IMR-90 (cell line): ENCODE measurements at regions not wholly inside any gene's neighbourhood (a gene's known extent, or its start where the extent isn't known, plus 50 kb on each side); places are given as distances from the start of the nearest gene placed in this dataset.
"Not testable (repeated sequence)": the region's sequence is repeated elsewhere in the genome, so short reads cannot be mapped to it uniquely, and the experiment has no call there.

Source experiments
- ATAC-seq: fragments of 200-7000 bp; cut with Tn5 transposase; 2 replicates; pipeline ENCODE4 v1.9.1; 2020; ENCODE audit warnings: low read depth, mild to moderate bottlenecking, moderate library complexity
- BruUV-seq: library from RNA; stranded (reverse); fragments of 400-500 nt; replicated peaks from 2 replicates; lab custom pipeline; 2021; lab: Mats Ljungman, UMichigan
- CTCF ChIA-PET: fragments of 300-600 bp; formaldehyde crosslinking; extraction: SDS; loops from one replicate; lab custom pipeline; 2021; ENCODE audit warnings: antibody characterized with exemption; lab: Yijun Ruan, JAX
- POLR2A ChIA-PET: fragments of 300-600 bp; sonication (Branson Sonifier 250); formaldehyde crosslinking; loops from one replicate; lab custom pipeline; 2022; ENCODE audit warnings: antibody characterized with exemption; ENCODE audit not compliant: unreplicated experiment; lab: Charles Lee
- DNase-seq: peaks from one replicate; pipeline ENCODE4 v3.0.0; 2013
- H2AFZ ChIP-seq: replicated peaks from 2 replicates; pipeline ENCODE3; 2013; ENCODE audit warnings: low read length, mild to moderate bottlenecking; ENCODE audit not compliant: poor library complexity
- H2AK5ac ChIP-seq: 2 replicates; pipeline ENCODE4 v1.6.1; 2013; ENCODE audit warnings: low read depth, low read length, inconsistent platforms
- H2AK9ac ChIP-seq: replicated peaks from 2 replicates; pipeline ENCODE3; 2013; ENCODE audit warnings: mild to moderate bottlenecking, low read depth, low read length, moderate library complexity; ENCODE audit not compliant: poor library complexity
- H2BK120ac ChIP-seq: 2 replicates; pipeline ENCODE4 v1.6.1; 2013; ENCODE audit warnings: low read depth, low read length, inconsistent platforms
- H2BK15ac ChIP-seq: 3 replicates; pipeline ENCODE4 v1.6.1; 2013; ENCODE audit warnings: low read depth, low read length, inconsistent platforms
- H2BK20ac ChIP-seq: 2 replicates; pipeline ENCODE4 v1.6.1; 2013; ENCODE audit warnings: low read depth, mild to moderate bottlenecking, inconsistent platforms, low read length, moderate library complexity
- H2BK5ac ChIP-seq: 2 replicates; pipeline ENCODE4 v1.6.1; 2013; ENCODE audit warnings: mild to moderate bottlenecking, low read depth, low read length, inconsistent platforms; ENCODE audit not compliant: poor library complexity, severe bottlenecking
- H3K14ac ChIP-seq: replicated peaks from 2 replicates; pipeline ENCODE4 v1.6.1; 2013; ENCODE audit warnings: low read depth, low read length, inconsistent platforms
- H3K18ac ChIP-seq: 2 replicates; pipeline ENCODE4 v1.6.1; 2013; ENCODE audit warnings: low read depth, low read length, control low read depth
- H3K23ac ChIP-seq: 2 replicates; pipeline ENCODE4 v1.6.1; 2013; ENCODE audit warnings: low read depth, low read length, inconsistent platforms
- H3K27ac ChIP-seq: 2 replicates; pipeline ENCODE4 v1.5.1; 2013; ENCODE audit warnings: mild to moderate bottlenecking, control low read depth, low read length; ENCODE audit not compliant: insufficient read depth
- H3K27me3 ChIP-seq: 2 replicates; pipeline ENCODE4 v1.6.1; 2013; ENCODE audit warnings: low read length; ENCODE audit not compliant: control insufficient read depth, insufficient read depth
- H3K36me3 ChIP-seq: 2 replicates; pipeline ENCODE4 v1.6.1; 2013; ENCODE audit warnings: low read length, mixed read lengths; ENCODE audit not compliant: control insufficient read depth, insufficient read depth
- H3K4ac ChIP-seq: 2 replicates; pipeline ENCODE4 v1.6.1; 2013; ENCODE audit warnings: low read depth, low read length, inconsistent platforms
- H3K4me1 ChIP-seq: 2 replicates; pipeline ENCODE4 v1.6.1; 2013; ENCODE audit warnings: low read length, mixed read lengths; ENCODE audit not compliant: control insufficient read depth, insufficient read depth
- H3K4me2 ChIP-seq: 2 replicates; pipeline ENCODE4 v1.6.1; 2013; ENCODE audit warnings: low read depth, mild to moderate bottlenecking, control low read depth, low read length, moderate library complexity
- H3K4me3 ChIP-seq: 2 replicates; pipeline ENCODE4 v1.5.1; 2013; ENCODE audit warnings: low read depth, mild to moderate bottlenecking, control low read depth, low read length, moderate library complexity; ENCODE audit not compliant: insufficient read depth
- H3K56ac ChIP-seq: 2 replicates; pipeline ENCODE4 v1.6.1; 2013; ENCODE audit warnings: low read length, inconsistent platforms; ENCODE audit not compliant: insufficient read depth; ENCODE audit errors: extremely low read depth
- H3K79me1 ChIP-seq, 2 experiments: 2 replicates each; pipeline ENCODE4 v1.6.1; 2013; ENCODE audit warnings: low read length in 2 of 2, inconsistent platforms in 1 of 2, low read depth in 1 of 2
- H3K9ac ChIP-seq: 2 replicates; pipeline ENCODE4 v1.6.1; 2013; ENCODE audit warnings: low read depth, low read length, control low read depth
- H3K9me1 ChIP-seq: 2 replicates; pipeline ENCODE4 v1.6.1; 2013; ENCODE audit warnings: low read length, inconsistent platforms; ENCODE audit not compliant: insufficient read depth
- H3K9me3 ChIP-seq: 2 replicates; pipeline ENCODE4 v1.6.1; 2013; ENCODE audit warnings: low read length; ENCODE audit not compliant: control insufficient read depth, insufficient read depth
- H4K20me1 ChIP-seq: 2 replicates; pipeline ENCODE4 v1.6.1; 2013; ENCODE audit warnings: low read length, inconsistent platforms; ENCODE audit not compliant: insufficient read depth
- H4K5ac ChIP-seq: 2 replicates; pipeline ENCODE4 v1.6.1; 2013; ENCODE audit warnings: mild to moderate bottlenecking, low read depth, low read length, control low read depth
- H4K8ac ChIP-seq, 2 experiments: 2 replicates each; pipeline ENCODE4 v1.6.1; 2013; ENCODE audit warnings: low read depth in 2 of 2, low read length in 2 of 2, control low read depth in 1 of 2, inconsistent platforms in 1 of 2
- H4K91ac ChIP-seq: 2 replicates; pipeline ENCODE4 v1.6.1; 2013; ENCODE audit warnings: low read depth, low read length, inconsistent platforms; ENCODE audit not compliant: insufficient read depth
- WGBS, 2 experiments: methylation state at CpG; one replicate each; pipeline versions ENCODE4 v1.1.5 to v1.1.7; 2013; ENCODE audit warnings: missing lambda C conversion rate in 2 of 2; ENCODE audit not compliant: insufficient read length in 1 of 2; ENCODE audit errors: extremely low coverage in 2 of 2; 5-methylcytosine and 5-hydroxymethylcytosine counted together
- dilution Hi-C: fragments of 300-500 bp; cut with HindIII; formaldehyde crosslinking; loops from one replicate; pipeline ENCODE4 v1.14.3; 2018; ENCODE audit warnings: low sequenced_read_pairs; ENCODE audit not compliant: unreplicated experiment
- in situ Hi-C: fragments of 300-500 bp; cut with MboI; formaldehyde crosslinking; loops from 3 replicates; pipeline ENCODE4 v1.14.3; 2019; ENCODE audit warnings: low sequenced_read_pairs, inconsistent platforms, mixed read lengths
- intact Hi-C: fragments of 100-400 bp; cut with micrococcal nuclease; formaldehyde crosslinking; loops from 2 replicates; pipeline ENCODE4 v1.10.0; 2022

- H2AFZ ChIP-seq, H3K4me1 ChIP-seq, H3K56ac ChIP-seq, H3K36me3 ChIP-seq, H2AK5ac ChIP-seq, H3K27me3 ChIP-seq, H2BK120ac ChIP-seq, H4K8ac ChIP-seq, H3K4me2 ChIP-seq, H3K27ac ChIP-seq, in situ Hi-C loops, CTCF ChIA-PET, H3K14ac ChIP-seq, H2AK9ac ChIP-seq, H3K79me1 ChIP-seq, dilution Hi-C loops, H3K9ac ChIP-seq, H3K18ac ChIP-seq, H2BK20ac ChIP-seq, H2BK5ac ChIP-seq, H4K20me1 ChIP-seq, H4K91ac ChIP-seq, H3K4ac ChIP-seq, DNase-seq, H4K5ac ChIP-seq, POLR2A ChIA-PET, H3K4me3 ChIP-seq, intact Hi-C loops, H2BK15ac ChIP-seq, ATAC-seq, H3K9me3 ChIP-seq, BruUV-seq, H3K9me1 ChIP-seq, H3K23ac ChIP-seq: not testable (repeated sequence)
- no CpG with 5 or more reads among the region's 6 CpGs for WGBS, 2 experiments
These were observed 88.5 kb downstream of the POTEH start for GRCh38 chr22:15778366-15778765.

GRCh38 chr22:15781652-15782051, 91.8 kb downstream of the POTEH start:
- CTCF ChIA-PET, H2AK9ac ChIP-seq, H3K79me1 ChIP-seq, H2BK120ac ChIP-seq, H2AFZ ChIP-seq, H3K4me2 ChIP-seq, H2BK15ac ChIP-seq, H3K27me3 ChIP-seq, H3K56ac ChIP-seq, H3K23ac ChIP-seq, H2AK5ac ChIP-seq, ATAC-seq, dilution Hi-C loops, H3K9me3 ChIP-seq, H3K14ac ChIP-seq, H3K9me1 ChIP-seq, H3K4me3 ChIP-seq, H4K5ac ChIP-seq, H2BK20ac ChIP-seq, DNase-seq, H3K36me3 ChIP-seq, H4K91ac ChIP-seq, H3K4me1 ChIP-seq, POLR2A ChIA-PET, H3K4ac ChIP-seq, BruUV-seq, H3K18ac ChIP-seq, H4K20me1 ChIP-seq, in situ Hi-C loops, H2BK5ac ChIP-seq, H4K8ac ChIP-seq, intact Hi-C loops, H3K9ac ChIP-seq, H3K27ac ChIP-seq: not testable (repeated sequence)
- no CpG with 5 or more reads among the region's 1 CpG for WGBS, 2 experiments
